ENCODE measurements at regions not wholly inside any gene's neighbourhood (a gene's known extent, or its start where the extent isn't known, plus 50 kb on each side); places are given as distances from the start of the nearest gene placed in this dataset.

DNA sequence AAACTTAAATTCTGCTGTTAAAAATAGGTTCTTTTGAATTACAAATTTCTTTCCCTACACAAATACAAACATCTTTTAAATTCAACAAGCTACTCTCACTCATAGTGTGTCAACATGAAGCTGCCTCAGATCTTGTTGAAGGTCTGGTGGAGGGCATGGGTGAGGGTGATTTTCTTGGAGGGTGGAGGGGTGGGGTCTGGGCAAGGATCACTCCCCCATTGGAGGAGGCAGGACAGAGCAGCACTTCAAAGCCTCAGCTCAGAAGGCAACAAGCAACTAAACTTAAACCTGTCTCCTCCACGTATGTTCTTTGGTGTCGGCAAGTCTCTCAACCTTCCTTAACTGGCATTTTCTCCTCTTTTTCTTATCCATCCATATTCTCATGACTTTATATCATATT lies 730.9 kb downstream of the NR2F2 start:
- no peak for TF ChIP-seq EZH2 (IDR thresholded peaks at IDR 0.05; ENCODE audit: borderline replicate concordance, low read depth, low read length, severe bottlenecking)
- TF ChIP-seq, protein P1, sequence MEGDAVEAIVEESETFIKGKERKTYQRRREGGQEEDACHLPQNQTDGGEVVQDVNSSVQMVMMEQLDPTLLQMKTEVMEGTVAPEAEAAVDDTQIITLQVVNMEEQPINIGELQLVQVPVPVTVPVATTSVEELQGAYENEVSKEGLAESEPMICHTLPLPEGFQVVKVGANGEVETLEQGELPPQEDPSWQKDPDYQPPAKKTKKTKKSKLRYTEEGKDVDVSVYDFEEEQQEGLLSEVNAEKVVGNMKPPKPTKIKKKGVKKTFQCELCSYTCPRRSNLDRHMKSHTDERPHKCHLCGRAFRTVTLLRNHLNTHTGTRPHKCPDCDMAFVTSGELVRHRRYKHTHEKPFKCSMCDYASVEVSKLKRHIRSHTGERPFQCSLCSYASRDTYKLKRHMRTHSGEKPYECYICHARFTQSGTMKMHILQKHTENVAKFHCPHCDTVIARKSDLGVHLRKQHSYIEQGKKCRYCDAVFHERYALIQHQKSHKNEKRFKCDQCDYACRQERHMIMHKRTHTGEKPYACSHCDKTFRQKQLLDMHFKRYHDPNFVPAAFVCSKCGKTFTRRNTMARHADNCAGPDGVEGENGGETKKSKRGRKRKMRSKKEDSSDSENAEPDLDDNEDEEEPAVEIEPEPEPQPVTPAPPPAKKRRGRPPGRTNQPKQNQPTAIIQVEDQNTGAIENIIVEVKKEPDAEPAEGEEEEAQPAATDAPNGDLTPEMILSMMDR (IDR thresholded peaks at IDR 0.05; ENCODE audit: borderline replicate concordance, extremely low read depth, low read length, poor library complexity, severe bottlenecking) = no peak
